ENCODE measurements at regions not wholly inside any gene's neighbourhood (a gene's known extent, or its start where the extent isn't known, plus 50 kb on each side); places are given as distances from the start of the nearest gene placed in this dataset.

DNA sequence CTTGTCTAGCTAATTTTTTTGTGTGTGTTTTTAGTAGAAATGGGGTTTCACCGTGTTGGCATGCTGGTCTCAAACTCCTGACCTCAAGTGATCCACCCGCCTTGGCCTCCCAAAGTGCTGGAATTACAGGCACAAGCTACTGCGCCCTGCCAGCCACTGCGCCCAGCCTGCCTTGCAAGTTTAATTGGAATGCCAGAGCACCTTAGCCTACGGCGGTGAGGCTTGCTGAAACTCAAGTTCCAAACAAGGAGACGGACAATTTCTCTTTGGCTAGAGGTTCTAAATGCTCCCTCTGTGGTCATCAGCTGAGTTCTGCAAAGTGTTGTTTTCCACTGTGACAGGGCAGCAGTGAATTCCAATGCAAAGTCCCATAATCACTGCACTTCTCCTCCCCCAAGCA, 583.4 kb downstream of the KCNJ3 start:
- TF ChIP-seq, protein P1, sequence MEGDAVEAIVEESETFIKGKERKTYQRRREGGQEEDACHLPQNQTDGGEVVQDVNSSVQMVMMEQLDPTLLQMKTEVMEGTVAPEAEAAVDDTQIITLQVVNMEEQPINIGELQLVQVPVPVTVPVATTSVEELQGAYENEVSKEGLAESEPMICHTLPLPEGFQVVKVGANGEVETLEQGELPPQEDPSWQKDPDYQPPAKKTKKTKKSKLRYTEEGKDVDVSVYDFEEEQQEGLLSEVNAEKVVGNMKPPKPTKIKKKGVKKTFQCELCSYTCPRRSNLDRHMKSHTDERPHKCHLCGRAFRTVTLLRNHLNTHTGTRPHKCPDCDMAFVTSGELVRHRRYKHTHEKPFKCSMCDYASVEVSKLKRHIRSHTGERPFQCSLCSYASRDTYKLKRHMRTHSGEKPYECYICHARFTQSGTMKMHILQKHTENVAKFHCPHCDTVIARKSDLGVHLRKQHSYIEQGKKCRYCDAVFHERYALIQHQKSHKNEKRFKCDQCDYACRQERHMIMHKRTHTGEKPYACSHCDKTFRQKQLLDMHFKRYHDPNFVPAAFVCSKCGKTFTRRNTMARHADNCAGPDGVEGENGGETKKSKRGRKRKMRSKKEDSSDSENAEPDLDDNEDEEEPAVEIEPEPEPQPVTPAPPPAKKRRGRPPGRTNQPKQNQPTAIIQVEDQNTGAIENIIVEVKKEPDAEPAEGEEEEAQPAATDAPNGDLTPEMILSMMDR (IDR thresholded peaks at IDR 0.05; ENCODE audit: insufficient read depth, low read depth, low read length): no peak
- TF ChIP-seq EZH2 (IDR thresholded peaks at IDR 0.05; ENCODE audit: insufficient read depth, low read length): no peak

Data from astrocyte (in vitro differentiated cells and primary cell).